ENCODE measurements at regions not wholly inside any gene's neighbourhood (a gene's known extent, or its start where the extent isn't known, plus 50 kb on each side); places are given as distances from the start of the nearest gene placed in this dataset.

DNA sequence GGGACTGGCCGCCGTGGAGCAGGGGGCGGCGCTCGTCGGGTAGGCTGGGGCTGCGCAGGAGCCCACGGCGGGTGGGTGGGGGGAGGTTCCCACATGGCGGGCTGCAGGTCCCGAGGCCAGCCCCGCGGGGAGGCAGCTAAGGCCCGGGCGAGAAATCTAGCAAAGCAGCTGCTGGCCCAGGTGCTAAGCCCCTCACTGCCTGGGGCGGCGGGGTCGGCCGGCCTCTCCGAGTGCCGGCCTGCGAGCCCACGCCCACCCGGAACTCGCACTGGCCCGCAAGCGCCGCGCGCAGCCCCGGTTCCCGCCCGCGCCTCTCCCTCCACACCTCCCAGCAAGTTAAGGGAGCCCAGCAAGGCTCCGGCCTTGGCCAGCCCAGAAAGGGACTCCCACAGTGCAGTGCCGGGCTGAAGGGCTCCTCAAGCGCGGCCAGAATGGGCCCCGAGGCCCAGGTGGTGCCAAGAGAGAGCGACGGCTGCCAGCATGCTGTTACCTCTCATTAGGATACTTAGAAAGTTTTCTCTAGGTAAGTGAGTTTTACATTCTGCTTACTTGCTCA lies 1463.5 kb upstream of the MIR17HG start:
- Mint-ChIP-seq H3K27me3 (ENCODE audit: low read depth) (no peaks in the 10 kb centered on the region), H3K4me3 (no peak overlapping the region), H3K9me3 (peaks cover 7% of the 10 kb centered on the region), H3K27ac (no peak overlapping the region), H3K36me3 (ENCODE audit: low read depth) (no peaks in the 10 kb centered on the region), H3K4me1 (ENCODE audit: low read depth) (no peaks in the 10 kb centered on the region)
- CTCF ChIA-PET = no interaction called here
- intact Hi-C loops (cut with micrococcal nuclease) = no loop called here
- no peak for DNase-seq

DNA sequence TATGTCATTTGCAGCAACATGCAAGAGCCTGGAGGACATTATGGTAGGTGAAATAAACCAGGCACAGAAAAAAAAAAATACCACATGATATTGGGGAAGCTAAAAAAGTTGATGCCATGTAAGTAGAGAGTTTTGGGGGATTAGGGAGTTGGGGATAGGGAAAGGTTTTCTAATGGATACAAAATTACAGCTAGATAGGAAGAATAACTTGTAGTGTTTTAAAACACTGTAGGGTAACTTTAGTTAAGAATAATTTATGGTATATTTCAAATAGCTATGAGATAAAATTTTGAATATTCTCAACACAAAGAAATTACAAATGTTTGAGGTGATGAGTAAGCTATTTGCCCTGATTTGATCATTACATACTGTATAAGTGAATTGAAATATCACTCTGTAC lies 1456.7 kb upstream of the MIR17HG start:
- Mint-ChIP-seq H3K36me3 (ENCODE audit: low read depth) (no peaks in the 10 kb centered on the region), H3K27ac (no peak overlapping the region), H3K9me3 (peaks cover 12% of the 10 kb centered on the region), H3K27me3 (ENCODE audit: low read depth) (no peaks in the 10 kb centered on the region), H3K4me3 (no peak overlapping the region), H3K4me1 (ENCODE audit: low read depth) (no peaks in the 10 kb centered on the region)
- CTCF ChIA-PET = interaction anchor here (0.5 to 0.7 kb wide), 2 partner anchors 10 to 146 kb away, joined by 3 to 4 read pairs; no protein-coding TSS in a partner anchor
- DNase-seq = no peak
- intact Hi-C loops (cut with micrococcal nuclease) = no loop called here

DNA sequence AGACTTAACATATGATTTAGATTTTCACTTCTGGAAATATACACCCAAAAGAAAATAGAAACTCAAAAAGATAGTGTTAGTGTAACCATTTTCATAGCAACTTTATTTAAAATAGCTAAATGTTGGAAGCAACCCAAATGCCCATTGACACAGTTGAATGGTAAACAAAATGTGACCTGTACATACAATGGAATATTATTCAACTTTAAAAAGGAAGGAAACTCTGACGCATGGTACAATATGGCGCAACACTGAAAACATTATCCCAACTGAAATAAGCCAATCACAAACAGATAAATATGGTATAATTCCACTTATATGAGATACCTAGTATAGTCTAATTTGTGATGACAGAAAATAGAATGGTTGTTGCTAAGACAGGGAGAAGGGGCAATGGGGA lies 1456.1 kb upstream of the MIR17HG start:
- no peak for DNase-seq
- CTCF ChIA-PET = interaction anchor here (0.5 kb wide), 1 partner anchor 9 kb away, joined by 4 read pairs; no protein-coding TSS in a partner anchor
- Mint-ChIP-seq H3K4me1 (ENCODE audit: low read depth) (no peaks in the 10 kb centered on the region), H3K9me3 (peaks cover 12% of the 10 kb centered on the region), H3K4me3 (no peak overlapping the region), H3K36me3 (ENCODE audit: low read depth) (no peaks in the 10 kb centered on the region), H3K27me3 (ENCODE audit: low read depth) (no peaks in the 10 kb centered on the region), H3K27ac (no peak overlapping the region)
- intact Hi-C loops (cut with micrococcal nuclease) = no loop called here

DNA sequence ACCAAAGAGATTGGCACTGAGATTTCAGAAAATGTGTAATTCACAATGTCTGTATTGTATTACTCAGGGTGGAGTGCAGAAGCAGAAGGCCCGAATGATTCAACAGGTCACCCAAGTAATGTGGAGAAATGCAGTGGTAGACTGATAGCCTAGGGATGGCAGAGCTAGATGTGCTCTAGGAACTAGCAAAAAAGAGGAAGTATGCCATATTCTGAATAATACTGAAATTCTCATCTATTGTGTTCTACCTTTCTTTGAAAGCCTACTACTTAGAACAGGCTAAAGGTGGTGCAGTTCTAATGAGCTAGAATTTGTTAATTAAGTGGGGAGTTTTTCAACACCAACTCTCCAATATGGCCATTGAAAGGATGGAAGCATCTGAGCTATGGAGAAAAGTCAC lies 1449.8 kb upstream of the MIR17HG start:
- Mint-ChIP-seq H3K4me1 (ENCODE audit: low read depth) (no peaks in the 10 kb centered on the region), H3K4me3 (no peak overlapping the region), H3K9me3 (peaks cover 6% of the 10 kb centered on the region), H3K27ac (no peak overlapping the region), H3K36me3 (ENCODE audit: low read depth) (no peaks in the 10 kb centered on the region), H3K27me3 (ENCODE audit: low read depth) (no peaks in the 10 kb centered on the region)
- intact Hi-C loops (cut with micrococcal nuclease) = no loop called here
- CTCF ChIA-PET = interaction anchor here (0.6 kb wide), 1 partner anchor 43 kb away, joined by 3 read pairs; no protein-coding TSS in a partner anchor
- no peak for DNase-seq

DNA sequence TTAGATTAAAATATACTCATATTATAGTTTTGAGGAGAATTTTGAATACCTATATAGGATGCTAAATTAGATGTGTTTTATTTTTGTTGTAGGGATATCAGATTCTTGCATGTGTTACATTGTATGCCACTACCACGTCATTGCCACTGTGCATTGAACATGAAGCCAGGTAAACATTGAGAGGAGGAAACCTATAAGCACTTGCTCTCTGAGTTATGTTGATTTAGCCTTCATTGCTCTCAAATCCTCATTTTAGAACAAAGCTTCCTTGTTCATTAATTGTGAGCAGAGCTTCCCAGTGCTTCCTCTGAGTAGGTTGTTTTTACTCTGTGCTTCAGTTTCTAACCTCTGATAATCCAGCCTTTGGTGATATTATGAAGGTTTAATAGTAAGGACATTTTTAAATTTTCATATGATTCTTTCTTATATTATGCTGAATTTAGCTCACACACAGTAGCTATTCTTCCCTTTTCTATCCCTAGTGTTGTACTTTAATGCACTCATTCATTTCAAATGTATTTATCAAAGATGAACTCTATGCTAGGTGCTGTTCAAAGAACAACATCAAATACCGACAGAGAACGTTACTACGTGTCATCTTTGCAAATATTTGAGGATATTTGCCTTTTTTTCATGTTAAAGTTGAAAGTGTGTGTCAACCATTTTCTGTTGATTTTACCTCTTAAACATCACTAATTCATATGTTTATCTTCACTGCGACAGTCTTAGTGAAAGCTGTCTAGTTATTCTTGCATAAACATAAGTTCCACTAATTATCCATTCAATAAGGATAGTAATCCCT lies 1448.0 kb upstream of the MIR17HG start:
- intact Hi-C loops (cut with micrococcal nuclease) = no loop called here
- no peaks in the 10 kb centered on the region for H3K4me1 Mint-ChIP-seq (ENCODE audit: low read depth)
- H3K36me3 Mint-ChIP-seq (ENCODE audit: low read depth) = no peaks in the 10 kb centered on the region
- H3K27ac Mint-ChIP-seq = no peak overlapping the region
- peaks cover 6% of the 10 kb centered on the region for H3K9me3 Mint-ChIP-seq
- H3K27me3 Mint-ChIP-seq (ENCODE audit: low read depth) = no peaks in the 10 kb centered on the region
- no peak for DNase-seq
- no peak overlapping the region for H3K4me3 Mint-ChIP-seq
- CTCF ChIA-PET = no interaction called here

DNA sequence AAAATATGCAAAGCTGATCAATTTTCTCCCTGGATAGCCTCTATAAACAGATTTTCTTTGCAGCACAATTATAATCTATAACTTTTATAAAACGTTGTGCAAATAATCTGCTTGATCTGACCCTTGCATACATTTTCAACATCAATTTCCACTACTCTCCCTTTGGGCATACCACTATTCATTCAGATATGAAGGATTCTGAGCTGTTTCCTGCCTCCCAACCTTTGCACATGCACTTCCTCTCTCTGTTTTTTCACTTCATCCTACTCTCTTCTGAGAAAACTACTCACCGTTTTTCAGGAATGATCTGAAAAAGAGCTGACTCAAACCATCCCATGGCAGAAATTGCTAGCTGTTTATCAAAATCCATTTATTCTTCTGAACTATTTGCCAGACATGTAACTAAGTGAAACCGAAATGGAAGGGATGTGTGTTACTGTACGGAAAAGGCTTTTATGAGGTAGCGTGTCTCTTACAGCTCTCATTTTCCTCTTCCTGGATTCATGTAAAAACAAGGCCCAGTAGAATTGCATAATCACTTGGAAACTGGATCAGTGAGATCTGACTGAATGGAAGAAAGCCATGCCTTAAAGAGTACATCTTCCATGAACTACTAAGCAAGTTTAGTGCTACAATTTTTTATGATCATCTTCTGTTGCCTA lies 1447.3 kb upstream of the MIR17HG start:
- H3K27ac Mint-ChIP-seq = no peak overlapping the region
- no peak for DNase-seq
- intact Hi-C loops (cut with micrococcal nuclease) = no loop called here
- no peaks in the 10 kb centered on the region for H3K27me3 Mint-ChIP-seq (ENCODE audit: low read depth)
- H3K9me3 Mint-ChIP-seq = peaks cover 6% of the 10 kb centered on the region
- CTCF ChIA-PET = interaction anchor here (0.6 kb wide), 1 partner anchor 9 kb away, joined by 4 read pairs; no protein-coding TSS in a partner anchor
- H3K4me3 Mint-ChIP-seq = no peak overlapping the region
- no peaks in the 10 kb centered on the region for H3K4me1 Mint-ChIP-seq (ENCODE audit: low read depth)
- H3K36me3 Mint-ChIP-seq (ENCODE audit: low read depth) = no peaks in the 10 kb centered on the region

DNA sequence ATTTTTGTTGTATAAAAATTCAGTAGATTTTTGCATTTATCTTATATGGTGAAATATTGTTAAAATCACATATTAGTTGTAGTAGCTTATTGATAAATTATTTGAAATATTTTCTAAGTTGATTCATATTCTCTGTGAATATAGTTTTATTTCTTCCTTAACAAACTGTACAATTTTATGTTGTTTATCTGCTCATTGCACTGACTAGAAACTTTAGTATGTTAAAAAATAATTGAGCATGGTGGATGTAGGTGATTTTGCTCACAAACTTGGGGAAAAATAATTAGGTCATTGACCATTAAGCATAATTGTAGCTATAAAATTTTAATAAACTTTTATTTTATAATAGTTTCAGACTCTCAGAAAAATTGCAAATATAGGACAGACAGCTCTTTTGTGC lies 1445.3 kb upstream of the MIR17HG start:
- intact Hi-C loops (cut with micrococcal nuclease) = no loop called here
- DNase-seq = no peak
- CTCF ChIA-PET = no interaction called here

DNA sequence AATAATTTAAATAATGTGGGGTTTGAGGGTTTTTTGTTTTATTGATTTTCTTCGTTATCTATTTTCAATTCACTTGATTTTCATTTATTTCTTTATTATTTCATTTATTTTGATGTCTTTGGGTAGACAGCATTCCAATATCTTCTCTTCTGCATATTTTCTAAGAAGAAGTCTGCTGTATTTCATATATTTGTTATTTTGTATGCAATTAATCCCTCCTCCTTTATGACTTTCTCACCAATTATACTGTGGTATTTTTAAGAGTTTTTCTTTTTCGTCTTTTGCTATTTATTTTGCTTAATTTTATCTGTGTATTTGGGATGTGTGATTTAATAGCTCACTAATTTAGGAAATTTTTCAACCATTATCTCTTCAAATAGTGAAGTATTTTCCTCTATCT lies 1444.4 kb upstream of the MIR17HG start:
- intact Hi-C loops (cut with micrococcal nuclease) = no loop called here
- H3K36me3 Mint-ChIP-seq (ENCODE audit: low read depth) = no peaks in the 10 kb centered on the region
- H3K9me3 Mint-ChIP-seq = peaks cover 3% of the 10 kb centered on the region
- no peaks in the 10 kb centered on the region for H3K4me1 Mint-ChIP-seq (ENCODE audit: low read depth)
- no peak overlapping the region for H3K27ac Mint-ChIP-seq
- DNase-seq = no peak
- no peaks in the 10 kb centered on the region for H3K27me3 Mint-ChIP-seq (ENCODE audit: low read depth)
- no peak overlapping the region for H3K4me3 Mint-ChIP-seq
- CTCF ChIA-PET = no interaction called here

More for the DNA sequence above, 1445.3 kb upstream of the MIR17HG start:
- Mint-ChIP-seq H3K4me3 (no peak overlapping the region), H3K27me3 (ENCODE audit: low read depth) (no peaks in the 10 kb centered on the region), H3K4me1 (ENCODE audit: low read depth) (no peaks in the 10 kb centered on the region), H3K9me3 (peaks cover 7% of the 10 kb centered on the region), H3K36me3 (ENCODE audit: low read depth) (no peaks in the 10 kb centered on the region), H3K27ac (no peak overlapping the region)

DNA sequence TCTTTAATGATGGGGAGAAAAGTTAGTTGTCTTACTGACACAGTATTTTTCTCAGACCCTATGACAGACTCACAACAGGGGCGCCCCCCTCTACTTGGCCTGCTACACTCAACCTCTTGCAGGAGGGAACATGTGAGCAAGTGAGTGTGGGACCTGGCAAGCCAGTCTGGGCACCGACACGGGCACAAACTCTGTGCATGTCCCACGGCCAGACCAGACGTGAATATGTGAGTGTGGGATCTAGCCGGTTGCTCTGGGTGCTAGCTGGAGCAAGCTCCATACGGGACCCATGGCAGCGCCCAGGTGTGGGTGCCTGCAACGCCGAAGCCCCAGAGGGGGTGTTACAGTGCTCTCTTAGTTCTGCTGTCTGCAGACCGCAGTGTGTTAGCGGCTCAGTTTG lies 1437.3 kb upstream of the MIR17HG start:
- peaks cover 1% of the 10 kb centered on the region for H3K9me3 Mint-ChIP-seq
- intact Hi-C loops (cut with micrococcal nuclease) = no loop called here
- no peak overlapping the region for H3K4me3 Mint-ChIP-seq
- DNase-seq = no peak
- H3K27ac Mint-ChIP-seq = no peak overlapping the region
- H3K27me3 Mint-ChIP-seq (ENCODE audit: low read depth) = no peaks in the 10 kb centered on the region
- no peaks in the 10 kb centered on the region for H3K4me1 Mint-ChIP-seq (ENCODE audit: low read depth)
- CTCF ChIA-PET = no interaction called here
- no peaks in the 10 kb centered on the region for H3K36me3 Mint-ChIP-seq (ENCODE audit: low read depth)

DNA sequence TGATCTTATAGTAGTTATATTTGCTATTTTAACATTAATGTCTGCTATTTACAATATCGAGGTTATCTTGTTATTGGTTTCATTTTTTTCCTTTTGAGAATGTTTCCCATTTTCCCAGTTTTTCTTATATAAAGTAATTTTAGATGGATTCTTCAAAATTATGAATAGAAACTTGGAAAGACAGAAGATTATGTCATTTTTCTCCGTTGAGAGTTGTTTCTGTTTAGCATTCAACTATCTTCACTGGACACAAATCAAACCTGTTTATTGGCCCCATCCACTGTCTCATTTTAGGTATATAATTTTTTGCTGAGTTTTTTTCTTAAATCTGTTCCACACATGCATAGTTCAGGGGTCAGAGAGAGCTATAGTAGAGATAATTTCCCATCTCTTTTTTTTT lies 1430.9 kb upstream of the MIR17HG start:
- Mint-ChIP-seq H3K4me1 (ENCODE audit: low read depth) (no peaks in the 10 kb centered on the region), H3K4me3 (no peak overlapping the region), H3K9me3 (peaks cover 4% of the 10 kb centered on the region), H3K27me3 (ENCODE audit: low read depth) (no peaks in the 10 kb centered on the region), H3K27ac (no peak overlapping the region), H3K36me3 (ENCODE audit: low read depth) (no peaks in the 10 kb centered on the region)
- no peak for DNase-seq
- CTCF ChIA-PET = no interaction called here
- intact Hi-C loops (cut with micrococcal nuclease) = no loop called here

DNA sequence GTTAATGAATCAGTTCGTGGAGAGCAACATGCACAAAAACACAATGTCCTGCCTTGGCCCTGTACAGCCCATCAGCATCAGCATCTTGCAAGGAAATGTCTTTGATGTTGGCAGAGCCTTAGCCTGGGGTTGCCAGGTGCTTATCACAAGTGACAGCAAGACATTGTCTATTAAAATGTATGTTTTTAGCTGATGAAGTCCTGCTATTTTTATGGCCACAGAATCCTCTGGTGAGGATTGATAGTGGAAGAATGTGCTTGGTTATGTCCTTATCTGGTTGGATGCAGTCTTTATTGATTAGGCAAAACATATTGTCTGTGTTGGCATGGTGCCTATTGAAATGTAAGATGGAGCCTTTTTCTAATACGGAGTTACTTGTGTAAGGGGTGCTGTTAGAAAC lies 1427.0 kb upstream of the MIR17HG start:
- no peak for DNase-seq
- CTCF ChIA-PET = no interaction called here
- no peak overlapping the region for H3K27ac Mint-ChIP-seq
- peaks cover 4% of the 10 kb centered on the region for H3K9me3 Mint-ChIP-seq
- H3K4me1 Mint-ChIP-seq (ENCODE audit: low read depth) = no peaks in the 10 kb centered on the region
- H3K27me3 Mint-ChIP-seq (ENCODE audit: low read depth) = no peaks in the 10 kb centered on the region
- H3K4me3 Mint-ChIP-seq = no peak overlapping the region
- H3K36me3 Mint-ChIP-seq (ENCODE audit: low read depth) = no peaks in the 10 kb centered on the region
- intact Hi-C loops (cut with micrococcal nuclease) = no loop called here

DNA sequence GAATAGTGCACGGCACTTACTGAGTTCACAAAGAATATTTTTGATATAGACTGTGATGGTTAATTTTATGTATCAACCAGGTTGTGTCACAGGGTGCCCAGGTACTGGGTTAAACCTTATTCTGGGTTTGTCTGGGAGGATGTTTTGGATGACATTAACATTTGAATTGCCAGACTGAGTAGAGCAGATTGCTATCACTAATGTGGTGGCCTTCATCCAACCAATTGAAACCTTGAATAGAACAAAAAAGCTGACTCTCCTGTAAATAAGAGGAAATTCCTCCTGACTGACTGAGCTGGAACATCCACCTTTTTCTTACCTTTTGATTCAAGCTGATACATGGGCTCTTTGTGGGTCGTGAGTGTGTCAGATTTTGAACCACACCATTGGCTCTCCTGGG lies 1424.4 kb upstream of the MIR17HG start:
- CTCF ChIA-PET = no interaction called here
- H3K36me3 Mint-ChIP-seq (ENCODE audit: low read depth) = no peaks in the 10 kb centered on the region

DNA sequence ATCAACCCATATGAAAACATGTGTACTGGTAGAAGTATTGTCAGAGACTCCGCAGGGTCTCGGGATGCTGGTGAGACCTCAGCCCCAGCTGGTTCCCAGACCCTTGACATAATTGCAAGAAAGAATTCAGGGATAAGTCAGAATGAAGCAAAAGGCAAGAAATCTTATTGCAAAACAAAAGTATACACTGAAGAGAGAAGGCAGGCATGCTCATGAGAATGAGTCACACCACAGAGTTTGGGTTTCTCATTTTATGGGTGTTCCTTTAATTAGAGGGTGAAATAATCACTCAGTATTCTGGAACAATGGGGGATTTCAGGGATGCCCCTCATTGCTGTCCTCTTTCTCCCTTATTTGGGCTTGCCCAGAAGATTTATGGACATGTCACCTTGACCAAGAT lies 1423.8 kb upstream of the MIR17HG start:
- H3K36me3 Mint-ChIP-seq (ENCODE audit: low read depth) = no peaks in the 10 kb centered on the region
- no peak overlapping the region for H3K27ac Mint-ChIP-seq
- CTCF ChIA-PET = no interaction called here
- no peaks in the 10 kb centered on the region for H3K27me3 Mint-ChIP-seq (ENCODE audit: low read depth)
- no peak overlapping the region for H3K4me3 Mint-ChIP-seq
- H3K4me1 Mint-ChIP-seq (ENCODE audit: low read depth) = no peaks in the 10 kb centered on the region
- peaks cover 4% of the 10 kb centered on the region for H3K9me3 Mint-ChIP-seq
- DNase-seq = no peak
- intact Hi-C loops (cut with micrococcal nuclease) = no loop called here

More for the DNA sequence above, 1424.4 kb upstream of the MIR17HG start:
- Mint-ChIP-seq H3K9me3 (peaks cover 4% of the 10 kb centered on the region), H3K27ac (no peak overlapping the region), H3K27me3 (ENCODE audit: low read depth) (no peaks in the 10 kb centered on the region), H3K4me1 (ENCODE audit: low read depth) (no peaks in the 10 kb centered on the region), H3K4me3 (no peak overlapping the region)
- intact Hi-C loops (cut with micrococcal nuclease) = no loop called here
- DNase-seq = no peak

Data from activated naive CD4-positive, alpha-beta T cell treated with anti-CD3 and anti-CD28 coated beads for 36 hours (primary cell).